HuH-7 (cell line): ENCODE measurements at regions not wholly inside any gene's neighbourhood (a gene's known extent, or its start where the extent isn't known, plus 50 kb on each side); places are given as distances from the start of the nearest gene placed in this dataset.
"Not testable (repeated sequence)": the region's sequence is repeated elsewhere in the genome, so short reads cannot be mapped to it uniquely, and the experiment has no call there.

Source experiments
- DNase-seq: peaks from one replicate; pipeline ENCODE4 v3.0.0; 2011; ENCODE audit warnings: low spot score

DNA sequence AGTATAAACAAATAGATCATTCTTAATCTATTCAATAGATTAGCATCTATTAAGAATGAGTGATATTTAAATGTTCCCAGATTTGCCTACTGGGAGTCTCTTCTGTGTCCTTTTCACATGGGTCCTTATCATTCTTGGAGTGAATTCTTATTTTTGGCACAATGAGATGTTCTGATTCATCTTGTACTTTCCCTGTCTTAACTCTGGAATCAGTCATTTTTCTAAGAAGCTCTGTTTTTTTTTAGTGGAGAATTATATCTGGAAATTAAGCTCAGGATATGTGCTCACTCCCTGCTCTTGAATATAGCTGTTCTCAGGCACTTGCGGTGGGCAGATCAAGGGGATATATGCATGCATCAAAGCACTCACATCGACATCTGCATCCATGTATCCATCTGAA is 625.3 kb upstream of the HS3ST1 start:
- DNase-seq = no peak

DNA sequence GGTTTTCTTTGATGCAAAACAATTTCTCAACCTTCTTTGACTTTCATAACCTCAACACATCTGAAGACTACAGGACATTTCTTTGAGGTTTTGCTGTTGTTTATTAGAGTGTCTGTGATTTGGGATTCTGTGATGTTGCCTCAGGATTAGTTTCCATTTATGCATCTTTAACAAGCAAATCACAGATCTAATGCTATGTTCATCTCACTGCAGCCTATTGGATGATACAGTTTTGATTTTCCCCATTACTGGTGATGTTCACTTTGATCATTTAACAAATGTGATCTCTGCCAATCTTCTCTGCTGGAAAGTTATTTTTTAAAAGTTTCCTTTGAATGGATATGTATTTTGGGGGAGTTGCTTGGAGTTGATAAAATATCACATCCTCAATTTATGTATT is 624.9 kb upstream of the HS3ST1 start:
- no peak for DNase-seq

DNA sequence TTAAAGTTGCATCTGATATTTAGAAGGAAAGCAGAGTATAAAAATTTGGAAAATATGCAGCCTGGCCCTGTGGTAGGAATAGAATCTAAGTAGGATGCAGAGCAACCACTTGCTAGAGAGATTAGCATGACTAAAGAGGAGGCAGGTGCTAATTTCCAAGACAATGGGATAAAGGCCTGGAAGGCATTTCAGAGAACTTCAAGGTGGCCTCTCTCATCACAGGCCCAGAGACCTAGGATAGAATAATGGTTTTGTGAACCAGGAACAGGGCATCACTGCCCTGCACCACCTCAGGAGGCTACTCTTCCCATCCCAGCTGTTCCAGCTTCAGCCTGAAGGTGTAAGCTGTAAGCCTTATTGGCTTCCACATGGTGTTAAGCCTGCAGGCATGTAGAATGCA is 621.7 kb upstream of the HS3ST1 start:
- DNase-seq = no peak

DNA sequence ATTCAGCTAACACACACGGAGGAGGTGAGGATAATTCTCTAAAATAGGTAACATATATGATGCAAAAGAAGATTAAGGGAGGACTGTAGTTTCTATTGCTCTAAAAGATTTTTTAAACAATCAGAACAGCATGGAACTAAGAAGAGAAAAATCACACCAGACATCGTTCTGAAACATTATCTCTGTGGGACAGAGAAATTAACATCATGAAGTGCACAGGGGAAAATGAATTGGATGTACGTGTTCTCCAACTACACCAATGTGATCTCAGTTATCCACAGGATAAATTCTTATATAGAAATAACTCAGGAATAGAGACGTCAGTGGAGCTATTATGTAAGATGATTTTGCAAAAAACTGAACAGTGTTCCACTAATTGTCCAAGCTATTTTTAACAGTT is 614.1 kb upstream of the HS3ST1 start:
- no peak for DNase-seq

DNA sequence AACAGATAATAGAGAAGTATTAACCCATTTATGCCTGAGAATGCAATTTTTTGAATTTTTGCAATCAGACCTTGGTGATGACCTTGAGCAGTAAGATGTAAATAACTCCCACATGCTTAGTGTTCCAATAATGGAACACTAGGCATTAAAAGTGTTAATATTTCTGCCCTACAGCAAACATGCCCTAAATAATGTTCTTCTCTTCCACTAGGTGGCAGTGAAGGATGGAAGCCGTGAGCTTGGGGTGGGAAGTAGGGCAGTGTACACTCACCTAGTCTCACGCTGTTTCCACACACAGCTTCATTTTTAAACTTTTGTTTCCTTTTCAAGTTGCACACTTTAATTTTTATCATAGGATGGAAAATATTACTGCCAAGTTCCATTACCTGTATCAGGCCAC is 613.1 kb upstream of the HS3ST1 start:
- DNase-seq = no peak

DNA sequence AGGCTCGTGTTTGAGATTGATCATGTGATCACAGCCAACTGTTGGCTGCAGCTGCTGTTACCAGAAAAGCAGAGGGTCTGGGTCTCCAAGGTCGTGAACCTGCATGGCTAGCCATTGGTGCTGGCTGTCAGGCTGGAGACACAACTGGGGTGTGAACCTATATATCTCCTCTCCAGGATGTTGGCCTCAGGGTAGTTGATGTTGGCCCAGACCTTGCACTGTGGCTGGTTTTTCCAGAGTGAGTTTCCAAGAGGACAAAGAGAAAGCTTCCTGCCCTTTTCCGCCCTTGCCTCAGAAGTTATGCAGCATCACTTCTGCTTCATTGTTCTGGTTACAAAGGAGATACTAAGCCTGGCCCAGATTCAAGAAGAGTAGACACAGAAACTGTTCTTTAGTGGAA is 607.8 kb upstream of the HS3ST1 start:
- no peak for DNase-seq

DNA sequence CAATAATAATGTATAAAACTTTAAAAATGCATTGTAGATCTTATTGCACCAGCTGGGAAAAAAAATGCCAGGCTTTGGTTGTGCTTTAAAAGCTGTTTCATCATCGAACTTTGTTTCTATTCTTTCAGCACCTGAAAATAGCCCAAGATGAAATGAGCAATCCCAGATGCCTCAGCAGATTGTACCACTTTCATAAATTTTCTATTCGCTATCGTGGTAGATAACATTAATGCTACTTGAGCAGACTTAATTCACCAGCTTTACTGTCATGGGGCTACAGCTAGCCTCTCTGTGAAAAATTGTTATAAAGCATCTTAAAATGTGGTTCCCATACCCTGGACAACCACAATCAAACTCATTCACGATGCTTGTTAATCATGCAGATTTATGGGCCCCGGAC is 599.6 kb upstream of the HS3ST1 start:
- DNase-seq = no peak

DNA sequence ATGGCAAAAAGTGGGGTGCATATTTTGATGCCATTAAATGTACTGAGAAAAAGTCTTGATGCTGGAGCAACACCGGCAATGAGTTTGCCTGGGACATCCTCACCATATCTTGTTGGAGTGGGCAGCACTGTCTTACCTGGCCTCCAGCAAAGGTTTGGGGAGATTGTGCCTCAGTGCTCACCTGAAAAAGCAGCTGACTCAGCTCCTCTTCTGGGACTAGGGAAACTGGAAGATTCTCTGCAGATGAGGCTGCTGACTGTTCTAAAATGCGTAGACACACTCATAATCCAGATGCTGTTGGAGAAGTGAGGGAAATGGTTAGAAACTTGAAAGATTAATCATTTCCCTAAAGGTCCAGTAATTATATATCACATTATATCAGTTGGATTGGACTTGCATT is 593.7 kb upstream of the HS3ST1 start:
- DNase-seq = no peak

DNA sequence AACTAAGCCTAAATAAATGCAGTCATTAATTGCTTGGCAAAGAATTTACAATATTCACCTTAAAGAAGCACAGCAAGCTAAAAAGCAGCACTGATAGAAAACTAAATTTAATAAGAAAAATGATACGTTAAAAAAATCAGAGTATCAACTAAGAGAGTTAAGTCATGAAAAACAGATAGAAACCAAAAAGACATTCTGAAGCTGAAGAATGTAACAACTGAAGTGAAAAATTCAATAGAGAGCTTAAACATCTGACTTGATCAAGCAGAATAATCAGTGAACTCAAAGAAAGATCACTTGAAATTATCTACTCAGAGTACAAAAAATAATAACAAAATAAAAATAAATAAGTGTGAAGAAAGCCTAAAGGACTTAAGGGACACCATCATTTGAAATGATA is 588.0 kb upstream of the HS3ST1 start:
- no peak for DNase-seq

DNA sequence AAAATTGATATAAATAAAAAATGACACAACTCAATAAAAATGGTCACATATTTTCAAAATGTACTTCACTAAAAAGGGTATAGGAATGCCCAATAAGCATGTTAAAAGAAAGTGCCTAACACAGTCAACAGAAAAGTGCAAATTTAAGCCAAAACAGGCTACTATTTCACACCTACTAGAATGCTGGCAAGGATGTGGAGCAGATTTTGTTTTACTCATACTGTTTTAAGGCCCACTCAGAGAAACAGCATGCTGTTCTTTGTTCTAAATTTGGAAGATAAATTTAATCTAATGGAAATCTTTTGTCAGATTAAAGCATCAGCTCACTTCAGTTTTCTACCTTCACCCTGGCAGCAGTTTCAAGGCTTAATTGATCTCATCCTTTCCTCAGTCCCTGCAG is 576.8 kb upstream of the HS3ST1 start:
- no peak for DNase-seq

DNA sequence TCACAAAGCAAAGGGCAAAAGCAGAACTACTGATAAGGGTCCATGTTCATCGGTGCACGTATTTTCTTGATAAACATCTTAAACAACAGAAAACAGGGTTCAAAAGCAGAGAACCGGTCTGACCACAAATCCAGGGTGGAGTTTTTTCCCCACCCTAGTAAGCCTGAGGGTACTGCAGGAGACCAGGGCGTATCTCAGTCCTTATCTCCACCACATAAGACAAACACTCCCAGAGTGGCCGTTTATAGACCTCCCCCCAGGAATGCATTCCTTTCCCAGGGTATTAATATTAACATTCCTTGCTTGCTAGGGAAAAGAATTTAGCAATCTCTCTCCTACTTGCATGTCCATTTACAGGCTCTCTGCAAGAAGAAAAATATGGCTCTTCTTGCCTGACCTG is 567.9 kb upstream of the HS3ST1 start:
- not testable (repeated sequence) for DNase-seq

DNA sequence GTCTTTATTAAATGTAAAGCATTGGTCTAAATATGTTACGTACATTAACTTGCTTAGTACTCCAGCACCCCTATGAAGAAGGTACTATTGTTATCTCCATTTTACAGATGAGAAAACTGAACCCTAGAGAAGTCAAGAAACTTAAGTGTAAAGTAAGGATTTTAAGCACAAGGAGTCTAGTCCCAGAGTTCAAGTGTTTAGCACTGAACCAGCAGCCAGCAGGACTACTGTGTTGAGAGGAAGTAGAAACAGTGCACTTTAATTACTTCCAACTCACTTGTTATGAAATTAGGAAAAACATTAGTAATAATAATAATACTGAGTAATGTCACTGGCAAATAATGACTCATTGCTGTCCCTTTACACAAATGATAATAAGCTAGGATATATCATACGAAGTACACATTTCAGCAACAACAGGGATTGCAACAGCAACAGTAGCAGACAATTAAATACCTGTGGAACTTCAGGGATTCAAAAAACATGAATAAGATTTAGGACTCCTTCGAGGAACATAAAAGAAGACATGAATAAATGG is 548.1 kb upstream of the HS3ST1 start:
- no peak for DNase-seq

DNA sequence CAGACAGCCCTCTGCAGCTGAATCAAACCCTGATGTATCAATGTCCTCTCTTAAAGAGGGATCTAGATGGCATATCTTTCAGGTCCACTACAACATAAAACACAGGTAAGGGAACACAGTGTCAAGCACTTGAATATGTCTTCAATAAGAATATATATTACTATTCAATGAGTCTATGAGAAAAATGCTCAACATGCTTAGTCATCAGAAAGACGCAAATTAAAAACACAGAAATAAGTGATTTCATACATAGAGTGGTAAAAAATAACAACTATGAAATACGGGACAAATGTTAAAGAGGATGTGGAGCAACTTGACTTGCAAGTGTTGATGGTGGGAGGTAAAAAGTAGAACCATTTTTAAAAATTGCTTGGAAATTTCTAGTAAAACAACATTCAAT is 544.6 kb upstream of the HS3ST1 start:
- DNase-seq = no peak

DNA sequence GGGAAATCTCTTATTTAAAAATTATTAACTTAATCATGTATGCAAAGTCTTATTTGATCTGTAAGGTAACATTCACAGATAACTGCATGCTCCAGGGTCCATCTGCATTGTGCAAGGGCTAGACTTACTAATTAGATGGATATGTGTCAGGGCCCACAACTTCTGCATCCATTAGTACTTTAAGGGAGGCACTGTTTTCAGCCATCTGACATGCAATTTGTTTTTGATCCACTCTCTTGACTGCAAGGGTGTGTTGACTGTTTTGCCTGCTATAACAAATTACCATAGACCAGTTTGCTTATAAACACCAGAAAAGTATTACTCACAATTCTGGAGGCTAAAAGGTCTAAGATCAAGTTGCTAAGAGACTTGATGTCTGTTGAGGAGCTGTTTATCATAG is 542.1 kb upstream of the HS3ST1 start:
- DNase-seq = no peak

DNA sequence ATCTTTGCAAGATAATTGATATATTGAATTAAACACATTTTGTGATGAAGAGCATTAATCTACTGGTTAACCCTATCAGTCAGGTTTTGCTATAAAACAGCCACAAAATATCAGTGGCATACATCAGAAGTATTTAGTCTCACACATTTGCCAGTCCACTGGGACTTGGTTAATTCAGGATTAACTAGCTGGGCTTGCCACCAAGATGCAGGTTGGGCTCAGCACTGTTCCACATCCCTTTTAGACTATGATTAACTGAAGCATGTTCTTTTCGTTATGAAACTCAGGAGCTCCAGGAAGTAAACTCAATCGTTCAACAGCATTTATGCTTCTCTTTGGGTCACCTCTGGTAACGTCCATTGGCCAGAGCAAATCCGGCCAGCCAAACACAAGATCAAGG is 538.1 kb upstream of the HS3ST1 start:
- DNase-seq = no peak

DNA sequence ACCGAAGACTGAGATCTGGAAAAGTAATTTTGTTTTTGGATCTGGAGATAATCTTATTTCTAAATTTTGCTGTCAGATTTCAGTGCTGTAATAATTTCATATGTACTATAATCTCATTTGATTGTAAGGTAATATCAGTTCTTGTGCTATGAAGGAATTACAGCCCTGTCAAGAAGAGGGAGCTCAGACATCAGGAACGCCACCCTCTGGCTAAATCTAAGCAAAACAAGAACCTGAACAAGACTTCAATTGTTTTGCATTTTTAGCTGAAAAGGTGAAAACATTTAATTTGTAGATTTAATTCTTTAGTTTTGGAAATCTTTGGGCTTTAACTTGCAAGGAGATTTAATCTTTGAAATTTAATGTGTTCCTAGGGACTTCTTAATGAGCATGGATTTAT is 525.4 kb upstream of the HS3ST1 start:
- DNase-seq = peak; percentile 1

DNA sequence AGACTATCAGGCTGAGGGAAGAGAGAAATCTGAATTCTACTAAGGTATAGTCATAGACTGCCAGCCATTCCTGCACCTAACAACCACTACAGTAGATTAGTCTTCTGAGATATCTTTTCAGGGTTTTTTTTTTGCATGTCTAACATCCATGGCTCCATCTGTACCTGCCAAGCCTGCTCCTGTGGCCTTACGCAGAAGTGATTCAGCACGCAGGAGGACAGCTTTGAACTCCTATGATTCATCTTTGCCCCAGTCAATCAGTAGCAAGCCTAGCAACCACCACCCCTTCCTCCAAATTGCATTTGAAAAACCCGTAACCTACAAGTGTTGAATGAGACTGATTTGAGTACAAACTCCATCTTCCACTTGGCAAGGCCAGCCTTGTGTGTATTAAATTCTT is 520.7 kb upstream of the HS3ST1 start:
- DNase-seq = no peak

DNA sequence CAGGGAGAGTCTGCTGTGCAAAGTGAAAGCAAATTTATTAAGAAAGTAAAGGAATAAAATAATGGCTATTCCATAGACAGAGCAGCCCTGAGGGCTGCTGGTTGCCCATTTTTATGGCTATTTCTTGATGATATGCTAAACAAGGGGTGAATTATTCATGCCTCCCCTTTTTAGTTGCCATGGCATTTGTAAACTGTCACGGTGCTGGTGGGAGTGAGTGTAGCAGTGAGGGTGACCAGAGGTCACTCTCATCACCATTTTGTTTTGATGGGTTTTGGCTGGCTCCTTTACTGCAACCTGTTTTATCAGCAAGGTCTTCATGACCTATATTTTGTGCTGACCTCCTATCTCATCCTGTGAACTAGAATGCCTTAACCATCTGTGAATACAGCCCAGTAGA is 518.9 kb upstream of the HS3ST1 start:
- DNase-seq = not testable (repeated sequence)

DNA sequence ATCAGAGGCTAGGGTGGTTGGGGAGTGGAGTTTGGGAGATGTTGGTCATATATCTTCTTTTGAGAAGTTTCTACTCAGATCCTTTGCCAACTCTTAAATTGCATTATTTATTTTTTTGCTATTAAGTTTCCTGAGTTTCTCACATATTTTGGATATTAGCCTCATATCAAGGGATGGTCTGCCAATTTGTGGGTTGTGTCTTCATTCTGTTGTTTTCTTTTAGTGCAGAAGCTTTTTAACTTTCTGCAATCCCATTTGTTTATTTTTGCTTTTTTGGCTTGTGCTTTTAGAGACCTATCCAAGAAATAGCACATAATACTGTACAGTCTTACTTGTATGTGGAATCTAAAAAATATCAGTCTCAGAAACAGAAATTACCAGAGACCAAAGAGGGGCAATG is 509.2 kb upstream of the HS3ST1 start:
- DNase-seq = no peak

DNA sequence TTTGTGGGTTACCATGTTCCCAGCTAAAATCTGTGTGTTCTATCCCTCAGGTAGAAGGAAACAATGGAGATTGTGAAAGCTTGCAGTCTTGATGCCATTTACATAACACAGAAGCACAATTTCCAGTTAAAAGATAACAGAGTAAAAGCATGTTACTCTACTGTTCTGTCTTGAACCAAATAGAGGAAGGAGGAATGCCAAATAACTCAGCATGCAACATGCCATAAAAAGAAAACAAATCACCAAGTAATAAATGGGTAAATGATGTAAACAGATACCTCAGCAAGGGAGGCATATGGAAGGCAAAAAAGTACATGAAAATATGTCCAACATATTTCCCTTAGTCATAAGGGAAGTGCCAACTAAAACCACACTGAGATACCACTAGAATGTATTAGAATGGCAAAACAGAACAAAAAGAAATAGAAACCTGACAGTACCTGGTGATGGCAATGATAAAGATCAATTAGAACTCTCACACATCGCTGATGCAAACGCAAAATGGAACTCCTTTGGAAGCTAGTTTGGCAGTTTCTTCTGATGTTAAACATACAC is 502.6 kb upstream of the HS3ST1 start:
- no peak for DNase-seq

DNA sequence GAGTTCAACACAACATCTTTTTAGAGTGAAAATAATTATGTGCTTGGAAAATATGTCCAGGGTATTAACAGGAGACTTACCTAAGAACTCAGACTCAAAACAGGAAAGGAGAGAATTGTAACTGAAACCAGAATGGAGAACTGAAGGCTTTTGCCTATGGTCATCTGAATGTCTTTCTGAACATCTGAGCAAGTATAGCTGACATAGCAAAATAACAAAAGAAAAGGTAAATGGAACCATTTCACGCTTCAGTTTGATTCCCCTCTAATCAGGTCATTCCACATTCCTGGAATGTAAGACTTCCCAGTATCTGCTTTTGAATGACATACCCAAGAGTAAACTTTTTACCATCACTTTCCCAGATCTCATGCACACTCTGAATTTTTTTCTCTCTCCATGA is 500.4 kb upstream of the HS3ST1 start:
- no peak for DNase-seq

DNA sequence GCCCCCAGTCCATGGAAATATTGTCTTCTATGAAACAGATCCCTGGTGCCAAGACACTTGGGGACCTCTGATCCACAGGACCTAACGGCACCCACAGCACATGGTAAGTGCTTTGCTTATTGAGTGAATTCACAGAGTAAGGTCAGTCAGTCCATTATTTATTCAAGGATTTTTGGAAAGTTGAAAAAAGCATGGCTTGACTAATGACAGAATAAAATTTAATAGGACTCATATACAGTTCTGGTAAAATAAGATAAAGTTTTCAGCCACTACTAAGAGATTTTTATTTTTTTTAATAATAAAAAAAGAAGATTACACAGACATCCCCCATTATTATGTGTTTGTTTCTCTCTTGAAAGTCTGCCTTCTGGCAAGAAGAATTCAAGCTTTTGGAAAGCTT is 490.6 kb upstream of the HS3ST1 start:
- DNase-seq = no peak

DNA sequence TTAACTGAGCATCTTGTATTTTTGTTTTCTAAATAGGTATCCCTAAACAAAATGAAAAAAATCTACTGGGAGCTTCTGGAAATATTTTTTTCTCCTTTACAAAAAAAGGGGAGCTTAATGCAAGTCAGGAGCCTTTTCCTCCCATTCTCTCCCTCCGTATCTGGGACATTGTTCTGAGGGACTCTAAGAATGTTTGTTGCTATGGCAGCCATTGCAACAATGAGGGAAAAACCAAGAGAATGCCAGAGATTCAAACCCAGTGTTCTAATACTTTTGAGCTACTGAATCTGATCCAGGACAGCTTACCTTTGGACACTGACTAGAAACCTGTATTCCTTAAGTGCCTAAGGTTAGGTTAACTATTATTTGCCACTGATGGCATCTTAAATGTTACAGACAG is 485.7 kb upstream of the HS3ST1 start:
- DNase-seq = no peak

DNA sequence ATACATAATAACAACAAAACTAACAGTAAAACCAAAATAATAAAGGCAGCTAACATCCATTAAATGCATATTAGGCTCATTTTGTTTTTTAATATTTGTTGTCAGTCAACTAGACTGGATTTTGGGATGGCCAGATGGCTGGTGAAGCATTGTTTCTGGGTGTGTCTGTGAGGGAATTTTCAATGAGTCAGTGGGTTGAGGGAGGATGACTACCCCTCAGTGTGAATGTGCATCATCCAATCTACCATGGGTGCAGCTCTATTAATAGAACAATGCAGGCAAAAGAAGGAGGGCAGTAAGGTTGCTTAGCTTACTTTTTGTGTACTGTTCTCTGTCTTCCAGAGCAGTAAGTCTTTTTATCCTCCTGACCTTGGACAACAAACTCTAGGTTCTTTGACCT is 484.2 kb upstream of the HS3ST1 start:
- no peak for DNase-seq

DNA sequence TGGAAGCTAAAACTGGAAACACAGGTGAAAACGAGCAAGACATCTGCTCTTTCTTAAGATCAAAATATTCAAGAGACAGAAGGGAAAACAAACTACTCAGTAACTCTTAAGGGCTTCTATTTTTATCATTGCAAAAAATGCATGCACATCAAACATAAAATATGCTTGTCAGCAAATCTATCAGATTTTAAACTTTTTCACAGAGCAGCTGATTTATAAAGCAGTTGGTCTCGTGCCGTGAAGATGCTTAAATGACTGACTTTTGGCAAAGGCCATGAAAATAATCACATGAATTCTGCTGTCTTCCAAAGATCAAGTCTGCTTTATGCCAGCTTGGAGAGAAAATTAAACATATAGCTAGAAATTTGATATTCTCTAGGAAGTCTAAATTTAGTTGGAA is 482.1 kb upstream of the HS3ST1 start:
- DNase-seq = no peak
